GM23338 (cell line): ENCODE measurements at regions not wholly inside any gene's neighbourhood (a gene's known extent, or its start where the extent isn't known, plus 50 kb on each side); places are given as distances from the start of the nearest gene placed in this dataset.

Experiments used
- CREB1 ChIP-seq: fragments of 250-450 bp; sonication (Bioruptor Pico); IDR thresholded peaks from 2 replicates; pipeline ENCODE4 v1.5.0; 2020; ENCODE audit warnings: low read depth, mild to moderate bottlenecking, moderate library complexity
- EZH2 ChIP-seq: fragments of 200-600 bp; sonication (generic); IDR thresholded peaks from one replicate; pipeline ENCODE4 v1.8.0; 2017; ENCODE audit warnings: antibody characterized with exemption, mild to moderate bottlenecking, low read depth; ENCODE audit not compliant: unreplicated experiment
- EZH2phosphoT487 ChIP-seq: fragments of 200-600 bp; sonication (generic); IDR thresholded peaks from one replicate; pipeline ENCODE4 v1.8.1; 2018; ENCODE audit warnings: antibody characterized with exemption; ENCODE audit not compliant: unreplicated experiment
- JUNB ChIP-seq: IDR thresholded peaks from one replicate; pipeline ENCODE4 v1.6.1; 2016; ENCODE audit warnings: antibody characterized with exemption; ENCODE audit not compliant: unreplicated experiment
- NANOG ChIP-seq: IDR thresholded peaks from 2 replicates; pipeline ENCODE4 v1.6.1; 2016; ENCODE audit warnings: antibody characterized with exemption, borderline replicate concordance
- POLR2AphosphoS5 ChIP-seq: IDR thresholded peaks from 2 replicates; pipeline ENCODE4 v1.6.1; 2016; ENCODE audit warnings: antibody characterized with exemption, low read depth
- STAT1 ChIP-seq: IDR thresholded peaks from one replicate; pipeline ENCODE4 v1.6.1; 2016; ENCODE audit warnings: antibody characterized with exemption; ENCODE audit not compliant: unreplicated experiment
- ZNF331 ChIP-seq: fragments of 250-450 bp; sonication (Bioruptor Pico); IDR thresholded peaks from 2 replicates; pipeline ENCODE4 v1.5.0; 2020; ENCODE audit warnings: low read depth, mild to moderate bottlenecking, moderate library complexity
- TF ChIP-seq, protein P1 (sequence below), 2 experiments: fragments of 200-600 bp in 1 of 2; sonication (generic) in 1 of 2; conservative IDR thresholded peaks; 2 replicates each; pipeline versions ENCODE4 v1.5.1 to v1.6.1; 2016 to 2017; ENCODE audit warnings: antibody characterized with exemption in 2 of 2, low read depth in 2 of 2, mild to moderate bottlenecking in 2 of 2, moderate library complexity in 1 of 2
- TF ChIP-seq, protein P2 (sequence below): IDR thresholded peaks from one replicate; pipeline ENCODE4 v1.6.1; 2018; ENCODE audit warnings: antibody characterized with exemption; ENCODE audit not compliant: unreplicated experiment
- TF ChIP-seq, protein P3 (sequence below): IDR thresholded peaks from 2 replicates; pipeline ENCODE4 v1.6.1; 2016; ENCODE audit warnings: antibody characterized with exemption
- TF ChIP-seq, protein P4 (sequence below): fragments of 250-450 bp; sonication (Bioruptor Pico); IDR thresholded peaks from 2 replicates; pipeline ENCODE4 v1.5.0; 2020; ENCODE audit warnings: mild to moderate bottlenecking, moderate library complexity

DNA sequence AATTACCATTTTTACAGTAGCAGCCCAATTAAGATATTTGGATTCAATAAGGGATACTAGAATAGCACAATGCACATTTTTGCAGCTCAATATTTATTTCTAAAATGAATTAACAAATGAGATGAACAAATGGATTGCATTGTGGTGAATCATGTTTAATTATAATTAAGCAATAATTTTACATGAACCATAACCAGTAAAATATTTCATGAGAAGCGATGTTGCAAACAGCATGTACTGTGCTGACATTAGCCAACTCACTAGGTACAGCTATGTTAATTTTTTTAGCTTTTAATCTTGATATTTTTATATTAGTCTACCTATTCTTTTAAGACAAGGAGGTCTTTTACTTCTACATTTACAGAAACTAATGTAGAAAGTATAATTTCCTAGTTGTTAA, 399.1 kb upstream of the AKR1E2 start:
- TF ChIP-seq, protein P1, sequence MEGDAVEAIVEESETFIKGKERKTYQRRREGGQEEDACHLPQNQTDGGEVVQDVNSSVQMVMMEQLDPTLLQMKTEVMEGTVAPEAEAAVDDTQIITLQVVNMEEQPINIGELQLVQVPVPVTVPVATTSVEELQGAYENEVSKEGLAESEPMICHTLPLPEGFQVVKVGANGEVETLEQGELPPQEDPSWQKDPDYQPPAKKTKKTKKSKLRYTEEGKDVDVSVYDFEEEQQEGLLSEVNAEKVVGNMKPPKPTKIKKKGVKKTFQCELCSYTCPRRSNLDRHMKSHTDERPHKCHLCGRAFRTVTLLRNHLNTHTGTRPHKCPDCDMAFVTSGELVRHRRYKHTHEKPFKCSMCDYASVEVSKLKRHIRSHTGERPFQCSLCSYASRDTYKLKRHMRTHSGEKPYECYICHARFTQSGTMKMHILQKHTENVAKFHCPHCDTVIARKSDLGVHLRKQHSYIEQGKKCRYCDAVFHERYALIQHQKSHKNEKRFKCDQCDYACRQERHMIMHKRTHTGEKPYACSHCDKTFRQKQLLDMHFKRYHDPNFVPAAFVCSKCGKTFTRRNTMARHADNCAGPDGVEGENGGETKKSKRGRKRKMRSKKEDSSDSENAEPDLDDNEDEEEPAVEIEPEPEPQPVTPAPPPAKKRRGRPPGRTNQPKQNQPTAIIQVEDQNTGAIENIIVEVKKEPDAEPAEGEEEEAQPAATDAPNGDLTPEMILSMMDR (conservative IDR thresholded peaks at IDR 0.05; ENCODE audit: low read depth in 2 of 2) = no peak
- TF ChIP-seq EZH2 (no peak), CREB1 (no peak), EZH2phosphoT487 (no peak), JUNB (no peak), POLR2AphosphoS5 (no peak), NANOG (no peak), ZNF331 (CRISPR knock-in tag) (no peak), STAT1 (no peak)
- TF ChIP-seq, protein P2, sequence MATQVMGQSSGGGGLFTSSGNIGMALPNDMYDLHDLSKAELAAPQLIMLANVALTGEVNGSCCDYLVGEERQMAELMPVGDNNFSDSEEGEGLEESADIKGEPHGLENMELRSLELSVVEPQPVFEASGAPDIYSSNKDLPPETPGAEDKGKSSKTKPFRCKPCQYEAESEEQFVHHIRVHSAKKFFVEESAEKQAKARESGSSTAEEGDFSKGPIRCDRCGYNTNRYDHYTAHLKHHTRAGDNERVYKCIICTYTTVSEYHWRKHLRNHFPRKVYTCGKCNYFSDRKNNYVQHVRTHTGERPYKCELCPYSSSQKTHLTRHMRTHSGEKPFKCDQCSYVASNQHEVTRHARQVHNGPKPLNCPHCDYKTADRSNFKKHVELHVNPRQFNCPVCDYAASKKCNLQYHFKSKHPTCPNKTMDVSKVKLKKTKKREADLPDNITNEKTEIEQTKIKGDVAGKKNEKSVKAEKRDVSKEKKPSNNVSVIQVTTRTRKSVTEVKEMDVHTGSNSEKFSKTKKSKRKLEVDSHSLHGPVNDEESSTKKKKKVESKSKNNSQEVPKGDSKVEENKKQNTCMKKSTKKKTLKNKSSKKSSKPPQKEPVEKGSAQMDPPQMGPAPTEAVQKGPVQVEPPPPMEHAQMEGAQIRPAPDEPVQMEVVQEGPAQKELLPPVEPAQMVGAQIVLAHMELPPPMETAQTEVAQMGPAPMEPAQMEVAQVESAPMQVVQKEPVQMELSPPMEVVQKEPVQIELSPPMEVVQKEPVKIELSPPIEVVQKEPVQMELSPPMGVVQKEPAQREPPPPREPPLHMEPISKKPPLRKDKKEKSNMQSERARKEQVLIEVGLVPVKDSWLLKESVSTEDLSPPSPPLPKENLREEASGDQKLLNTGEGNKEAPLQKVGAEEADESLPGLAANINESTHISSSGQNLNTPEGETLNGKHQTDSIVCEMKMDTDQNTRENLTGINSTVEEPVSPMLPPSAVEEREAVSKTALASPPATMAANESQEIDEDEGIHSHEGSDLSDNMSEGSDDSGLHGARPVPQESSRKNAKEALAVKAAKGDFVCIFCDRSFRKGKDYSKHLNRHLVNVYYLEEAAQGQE = no peak
- TF ChIP-seq, protein P3, sequence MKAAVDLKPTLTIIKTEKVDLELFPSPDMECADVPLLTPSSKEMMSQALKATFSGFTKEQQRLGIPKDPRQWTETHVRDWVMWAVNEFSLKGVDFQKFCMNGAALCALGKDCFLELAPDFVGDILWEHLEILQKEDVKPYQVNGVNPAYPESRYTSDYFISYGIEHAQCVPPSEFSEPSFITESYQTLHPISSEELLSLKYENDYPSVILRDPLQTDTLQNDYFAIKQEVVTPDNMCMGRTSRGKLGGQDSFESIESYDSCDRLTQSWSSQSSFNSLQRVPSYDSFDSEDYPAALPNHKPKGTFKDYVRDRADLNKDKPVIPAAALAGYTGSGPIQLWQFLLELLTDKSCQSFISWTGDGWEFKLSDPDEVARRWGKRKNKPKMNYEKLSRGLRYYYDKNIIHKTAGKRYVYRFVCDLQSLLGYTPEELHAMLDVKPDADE = no peak
- TF ChIP-seq, protein P4, sequence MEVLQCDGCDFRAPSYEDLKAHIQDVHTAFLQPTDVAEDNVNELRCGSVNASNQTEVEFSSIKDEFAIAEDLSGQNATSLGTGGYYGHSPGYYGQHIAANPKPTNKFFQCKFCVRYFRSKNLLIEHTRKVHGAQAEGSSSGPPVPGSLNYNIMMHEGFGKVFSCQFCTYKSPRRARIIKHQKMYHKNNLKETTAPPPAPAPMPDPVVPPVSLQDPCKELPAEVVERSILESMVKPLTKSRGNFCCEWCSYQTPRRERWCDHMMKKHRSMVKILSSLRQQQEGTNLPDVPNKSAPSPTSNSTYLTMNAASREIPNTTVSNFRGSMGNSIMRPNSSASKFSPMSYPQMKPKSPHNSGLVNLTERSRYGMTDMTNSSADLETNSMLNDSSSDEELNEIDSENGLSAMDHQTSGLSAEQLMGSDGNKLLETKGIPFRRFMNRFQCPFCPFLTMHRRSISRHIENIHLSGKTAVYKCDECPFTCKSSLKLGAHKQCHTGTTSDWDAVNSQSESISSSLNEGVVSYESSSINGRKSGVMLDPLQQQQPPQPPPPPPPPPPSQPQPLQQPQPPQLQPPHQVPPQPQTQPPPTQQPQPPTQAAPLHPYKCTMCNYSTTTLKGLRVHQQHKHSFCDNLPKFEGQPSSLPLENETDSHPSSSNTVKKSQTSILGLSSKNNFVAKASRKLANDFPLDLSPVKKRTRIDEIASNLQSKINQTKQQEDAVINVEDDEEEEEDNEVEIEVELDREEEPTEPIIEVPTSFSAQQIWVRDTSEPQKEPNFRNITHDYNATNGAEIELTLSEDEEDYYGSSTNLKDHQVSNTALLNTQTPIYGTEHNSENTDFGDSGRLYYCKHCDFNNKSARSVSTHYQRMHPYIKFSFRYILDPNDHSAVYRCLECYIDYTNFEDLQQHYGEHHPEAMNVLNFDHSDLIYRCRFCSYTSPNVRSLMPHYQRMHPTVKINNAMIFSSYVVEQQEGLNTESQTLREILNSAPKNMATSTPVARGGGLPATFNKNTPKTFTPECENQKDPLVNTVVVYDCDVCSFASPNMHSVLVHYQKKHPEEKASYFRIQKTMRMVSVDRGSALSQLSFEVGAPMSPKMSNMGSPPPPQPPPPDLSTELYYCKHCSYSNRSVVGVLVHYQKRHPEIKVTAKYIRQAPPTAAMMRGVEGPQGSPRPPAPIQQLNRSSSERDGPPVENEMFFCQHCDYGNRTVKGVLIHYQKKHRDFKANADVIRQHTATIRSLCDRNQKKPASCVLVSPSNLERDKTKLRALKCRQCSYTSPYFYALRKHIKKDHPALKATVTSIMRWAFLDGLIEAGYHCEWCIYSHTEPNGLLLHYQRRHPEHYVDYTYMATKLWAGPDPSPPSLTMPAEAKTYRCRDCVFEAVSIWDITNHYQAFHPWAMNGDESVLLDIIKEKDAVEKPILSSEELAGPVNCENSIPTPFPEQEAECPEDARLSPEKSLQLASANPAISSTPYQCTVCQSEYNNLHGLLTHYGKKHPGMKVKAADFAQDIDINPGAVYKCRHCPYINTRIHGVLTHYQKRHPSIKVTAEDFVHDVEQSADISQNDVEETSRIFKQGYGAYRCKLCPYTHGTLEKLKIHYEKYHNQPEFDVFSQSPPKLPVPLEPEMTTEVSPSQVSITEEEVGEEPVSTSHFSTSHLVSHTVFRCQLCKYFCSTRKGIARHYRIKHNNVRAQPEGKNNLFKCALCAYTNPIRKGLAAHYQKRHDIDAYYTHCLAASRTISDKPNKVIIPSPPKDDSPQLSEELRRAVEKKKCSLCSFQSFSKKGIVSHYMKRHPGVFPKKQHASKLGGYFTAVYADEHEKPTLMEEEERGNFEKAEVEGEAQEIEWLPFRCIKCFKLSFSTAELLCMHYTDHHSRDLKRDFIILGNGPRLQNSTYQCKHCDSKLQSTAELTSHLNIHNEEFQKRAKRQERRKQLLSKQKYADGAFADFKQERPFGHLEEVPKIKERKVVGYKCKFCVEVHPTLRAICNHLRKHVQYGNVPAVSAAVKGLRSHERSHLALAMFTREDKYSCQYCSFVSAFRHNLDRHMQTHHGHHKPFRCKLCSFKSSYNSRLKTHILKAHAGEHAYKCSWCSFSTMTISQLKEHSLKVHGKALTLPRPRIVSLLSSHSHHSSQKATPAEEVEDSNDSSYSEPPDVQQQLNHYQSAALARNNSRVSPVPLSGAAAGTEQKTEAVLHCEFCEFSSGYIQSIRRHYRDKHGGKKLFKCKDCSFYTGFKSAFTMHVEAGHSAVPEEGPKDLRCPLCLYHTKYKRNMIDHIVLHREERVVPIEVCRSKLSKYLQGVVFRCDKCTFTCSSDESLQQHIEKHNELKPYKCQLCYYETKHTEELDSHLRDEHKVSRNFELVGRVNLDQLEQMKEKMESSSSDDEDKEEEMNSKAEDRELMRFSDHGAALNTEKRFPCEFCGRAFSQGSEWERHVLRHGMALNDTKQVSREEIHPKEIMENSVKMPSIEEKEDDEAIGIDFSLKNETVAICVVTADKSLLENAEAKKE (CRISPR knock-in tag) = no peak
